GM21825 (cell line): ENCODE measurements at regions not wholly inside any gene's neighbourhood (a gene's known extent, or its start where the extent isn't known, plus 50 kb on each side); places are given as distances from the start of the nearest gene placed in this dataset.

Experiments
- ATAC-seq: cut with Tn5 transposase; IDR thresholded peaks from one replicate; pipeline ENCODE4 v1.9.1; 2021; ENCODE audit warnings: mild to moderate bottlenecking, moderate library complexity; ENCODE audit not compliant: unreplicated experiment

DNA sequence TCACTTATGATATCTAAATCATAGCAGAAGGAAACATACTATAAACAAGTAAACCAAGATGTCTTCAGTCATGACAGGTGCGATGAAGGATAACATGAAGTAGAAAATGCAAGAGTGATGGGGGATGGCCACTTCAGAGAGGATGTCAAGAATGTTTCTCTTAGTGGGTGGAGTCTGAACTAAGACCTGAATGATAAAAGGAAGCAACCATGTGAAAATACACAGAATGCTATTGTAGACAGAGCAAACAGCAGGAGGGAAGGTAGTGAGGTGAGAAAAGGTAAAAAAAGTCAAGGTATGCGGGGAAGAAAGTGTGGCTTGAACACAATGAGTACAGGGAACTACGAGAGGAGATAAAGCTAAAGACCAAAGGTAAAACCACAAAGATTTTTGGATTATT, 341.6 kb downstream of the FBXO15 start:
- ATAC-seq = no peak

- ATAC-seq = no peak
These were observed 350.2 kb downstream of the FBXO15 start for GRCh38 chr18:73797419-73797818.

DNA sequence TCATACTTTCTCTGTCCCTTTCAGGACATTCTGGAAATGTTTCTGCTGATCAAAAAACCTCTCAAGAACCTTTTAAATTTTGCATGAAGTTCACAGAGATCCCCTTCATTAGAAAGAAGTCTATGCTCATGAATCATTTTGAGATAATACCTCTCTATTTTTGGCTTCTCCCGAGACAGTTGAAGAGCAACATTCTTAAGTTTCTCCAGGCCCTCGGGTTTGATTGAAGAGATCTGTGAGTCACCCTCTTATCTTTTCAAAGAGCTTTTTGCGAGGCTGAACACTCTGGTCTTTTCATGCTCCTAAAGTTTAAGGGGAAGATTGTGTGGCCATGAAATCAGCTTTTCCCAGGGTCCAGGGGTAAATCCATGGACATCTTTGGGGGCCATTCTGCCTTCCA, 354.2 kb downstream of the FBXO15 start:
- ATAC-seq = no peak

- no peak for ATAC-seq
These were observed 356.6 kb downstream of the FBXO15 start for GRCh38 chr18:73791081-73791480.

- ATAC-seq = no peak
These were observed 357.0 kb downstream of the FBXO15 start for GRCh38 chr18:73790587-73790986.

DNA sequence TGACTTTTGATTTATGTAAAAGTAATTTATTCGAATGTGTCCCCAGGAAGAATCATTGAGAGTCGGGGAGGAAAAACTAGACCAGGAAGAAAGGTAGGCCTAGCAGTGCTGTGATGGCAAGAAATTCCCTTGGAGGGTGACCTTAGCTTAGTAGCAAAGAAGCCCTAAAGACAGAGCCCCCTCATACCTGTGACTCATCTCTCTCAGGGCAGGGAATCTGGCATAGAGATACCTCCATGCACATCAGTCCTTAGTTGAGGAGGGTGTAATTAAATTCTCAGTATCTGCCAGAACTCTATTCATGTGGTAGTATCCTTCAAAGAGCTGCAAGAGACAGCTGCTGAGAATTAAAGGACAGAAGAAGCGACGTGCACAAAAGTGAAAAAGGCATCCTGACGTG, 360.3 kb downstream of the FBXO15 start:
- ATAC-seq = no peak

- ATAC-seq = no peak
These were observed 362.3 kb downstream of the FBXO15 start for GRCh38 chr18:73785300-73785699.

GRCh38 chr18:73784853-73785252, 362.8 kb downstream of the FBXO15 start:
- no peak for ATAC-seq

- no peak for ATAC-seq
These were observed 365.2 kb downstream of the FBXO15 start for GRCh38 chr18:73782405-73782804.

- no peak for ATAC-seq
These were observed 367.4 kb downstream of the FBXO15 start for GRCh38 chr18:73780218-73780617.

GRCh38 chr18:73778032-73778359, 369.6 kb downstream of the FBXO15 start:
- ATAC-seq = no peak

DNA sequence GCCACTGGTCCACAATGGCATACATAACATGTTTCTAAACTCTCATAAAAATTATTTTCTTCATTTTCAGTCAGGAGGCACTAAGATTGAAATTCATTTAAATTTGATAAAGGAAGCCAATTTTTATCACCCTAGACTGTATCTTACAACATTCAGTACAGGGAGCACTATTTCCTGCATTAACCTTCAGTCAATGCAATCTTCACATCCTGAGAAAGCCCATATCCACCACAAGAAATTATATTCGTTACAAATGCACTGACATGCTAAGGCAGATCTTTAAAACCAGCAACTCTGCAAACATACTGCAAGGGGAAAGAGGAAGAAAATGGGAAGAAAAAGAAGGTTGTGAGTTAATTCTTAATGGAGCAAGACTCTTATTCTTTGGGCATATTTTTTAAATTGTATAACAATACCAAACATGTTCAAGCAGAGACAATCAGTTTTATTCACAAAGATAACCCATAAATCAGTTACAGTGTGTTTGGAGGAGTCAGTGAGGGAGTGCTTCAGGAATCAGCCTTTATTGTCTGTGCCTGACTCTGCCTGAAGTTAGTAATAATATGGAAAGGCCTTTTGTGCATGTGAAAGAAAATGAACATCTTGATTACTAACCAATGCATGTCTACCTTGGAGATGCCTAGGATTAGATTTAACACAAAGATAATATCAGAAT, 370.1 kb downstream of the FBXO15 start:
- no peak for ATAC-seq

- ATAC-seq = no peak
These were observed 372.7 kb downstream of the FBXO15 start for GRCh38 chr18:73774811-73775509.

- ATAC-seq = no peak
These were observed 379.6 kb downstream of the FBXO15 start for GRCh38 chr18:73768043-73768442.

DNA sequence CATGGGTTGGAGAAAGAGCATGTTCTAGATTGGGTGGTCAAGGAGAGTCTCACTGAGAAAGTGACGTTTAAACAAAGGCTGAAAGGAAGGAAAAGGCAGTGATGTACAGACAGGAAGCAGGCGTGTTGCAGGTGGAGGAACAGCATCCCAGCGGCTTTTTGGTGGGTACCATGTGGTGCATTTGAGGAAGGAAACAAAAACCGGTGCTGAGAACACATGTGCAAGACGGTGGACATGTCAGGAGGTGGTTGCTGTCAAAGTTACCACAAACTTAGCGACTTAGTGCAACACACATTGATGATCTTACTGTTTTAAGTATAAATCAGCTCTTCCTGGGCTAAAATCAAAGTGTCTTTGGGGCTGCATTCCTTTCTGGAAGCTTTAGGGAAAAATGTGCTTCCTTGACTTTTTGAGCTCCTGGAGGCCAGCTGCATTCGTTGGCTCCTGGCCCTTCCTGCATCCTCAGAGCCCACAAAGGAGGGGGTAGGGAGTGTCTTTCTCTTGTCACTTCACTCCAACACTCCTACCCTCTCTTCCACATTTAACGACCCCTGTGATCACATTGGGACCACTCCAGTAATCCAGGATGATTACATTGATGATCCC, 380.6 kb downstream of the FBXO15 start:
- no peak for ATAC-seq

- ATAC-seq = no peak
These were observed 389.2 kb downstream of the FBXO15 start for GRCh38 chr18:73758446-73758845.

- ATAC-seq = no peak
These were observed 391.2 kb downstream of the FBXO15 start for GRCh38 chr18:73756256-73757091.

GRCh38 chr18:73752965-73753364, 394.7 kb downstream of the FBXO15 start:
- ATAC-seq = no peak

GRCh38 chr18:73752546-73752945, 395.1 kb downstream of the FBXO15 start:
- ATAC-seq = no peak

DNA sequence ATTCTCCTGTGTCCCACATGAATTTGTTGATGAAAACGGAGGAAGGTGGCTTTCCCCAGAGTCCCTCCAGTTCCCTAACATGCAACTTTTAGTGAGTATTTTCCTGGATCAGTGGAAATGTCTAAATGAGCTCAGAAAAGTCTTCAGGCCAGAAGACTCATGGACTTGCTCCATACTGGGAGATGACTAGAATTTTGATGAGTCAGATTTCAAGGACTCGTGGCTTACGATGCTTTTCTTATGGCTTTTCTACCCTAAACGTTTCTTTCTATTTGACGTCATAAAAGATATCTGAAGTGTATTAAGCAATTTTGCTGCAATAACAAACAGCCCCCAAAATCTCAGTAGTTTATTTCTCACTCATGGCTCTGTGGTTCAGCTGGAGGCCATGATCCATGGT, 397.6 kb downstream of the FBXO15 start:
- ATAC-seq = no peak

GRCh38 chr18:73749304-73749703, 398.3 kb downstream of the FBXO15 start:
- no peak for ATAC-seq

- no peak for ATAC-seq
These were observed 398.9 kb downstream of the FBXO15 start for GRCh38 chr18:73748731-73749130.
